SJCRH30 (cell line): ENCODE measurements at regions not wholly inside any gene's neighbourhood (a gene's known extent, or its start where the extent isn't known, plus 50 kb on each side); places are given as distances from the start of the nearest gene placed in this dataset.

Experiments
- DNase-seq, 2 experiments: peaks; one replicate each; pipeline ENCODE4 v3.0.0-alpha.2; 2015 to 2020
- H3K27ac ChIP-seq: fragments of 250-450 bp; sonication (Bioruptor Pico); 2 replicates; pipeline ENCODE4 v1.5.1; 2020; ENCODE audit warnings: mild to moderate bottlenecking, moderate library complexity
- H3K27me3 ChIP-seq: fragments of 250-450 bp; sonication (Bioruptor Pico); 2 replicates; pipeline ENCODE4 v1.5.1; 2020; ENCODE audit warnings: mild to moderate bottlenecking, moderate library complexity
- H3K36me3 ChIP-seq: fragments of 250-450 bp; sonication (Bioruptor Pico); 2 replicates; pipeline ENCODE4 v1.5.1; 2020; ENCODE audit warnings: mild to moderate bottlenecking, moderate library complexity
- H3K4me1 ChIP-seq: fragments of 250-450 bp; sonication (Bioruptor Pico); 2 replicates; pipeline ENCODE4 v1.5.1; 2020; ENCODE audit warnings: mild to moderate bottlenecking, moderate library complexity
- H3K4me3 ChIP-seq: fragments of 250-450 bp; sonication (Bioruptor Pico); 2 replicates; pipeline ENCODE4 v1.5.1; 2020; ENCODE audit warnings: mild to moderate bottlenecking, moderate library complexity
- H3K9me3 ChIP-seq: fragments of 250-450 bp; sonication (Bioruptor Pico); replicated peaks from 2 replicates; pipeline ENCODE4 v1.5.1; 2020; ENCODE audit warnings: mild to moderate bottlenecking, moderate library complexity

GRCh38 chr2:144310889-144311608 is 208.9 kb downstream of the ZEB2 start:
- Histone ChIP-seq H3K4me3 (no peak overlapping the region), H3K9me3 (peaks cover 8% of the 10 kb centered on the region; the same call in 1 of the 2 replicates), H3K4me1 (no peaks in the 10 kb centered on the region), H3K36me3 (no peaks in the 10 kb centered on the region), H3K27ac (no peak overlapping the region), H3K27me3 (no peaks in the 10 kb centered on the region)
- DNase-seq, result no peak

GRCh38 chr2:144310484-144310883 is 209.4 kb downstream of the ZEB2 start:
- DNase-seq, result no peak
- H3K4me3 ChIP-seq, result no peak overlapping the region
- H3K27ac ChIP-seq, result no peak overlapping the region
- H3K36me3 ChIP-seq, result no peaks in the 10 kb centered on the region
- H3K9me3 ChIP-seq, result peaks cover 8% of the 10 kb centered on the region; the same call in 1 of the 2 replicates
- H3K4me1 ChIP-seq, result no peaks in the 10 kb centered on the region
- H3K27me3 ChIP-seq, result no peaks in the 10 kb centered on the region

GRCh38 chr2:144307711-144308110 is 212.2 kb downstream of the ZEB2 start:
- H3K27me3 ChIP-seq, result no peaks in the 10 kb centered on the region
- H3K27ac ChIP-seq, result no peak overlapping the region
- DNase-seq, result no peak
- no peaks in the 10 kb centered on the region for H3K4me1 ChIP-seq
- no peak overlapping the region for H3K4me3 ChIP-seq
- H3K9me3 ChIP-seq, result peaks cover under 1% of the 10 kb centered on the region; the same call in 1 of the 2 replicates
- no peaks in the 10 kb centered on the region for H3K36me3 ChIP-seq

- Histone ChIP-seq H3K27me3 (no peaks in the 10 kb centered on the region), H3K27ac (no peak overlapping the region), H3K4me1 (no peaks in the 10 kb centered on the region), H3K4me3 (no peak overlapping the region), H3K9me3 (no peaks in the 10 kb centered on the region), H3K36me3 (no peaks in the 10 kb centered on the region)
- DNase-seq, result no peak
These were observed 215.7 kb downstream of the ZEB2 start for GRCh38 chr2:144304202-144304601.

- no peak for DNase-seq
- no peaks in the 10 kb centered on the region for H3K36me3 ChIP-seq
- no peak overlapping the region for H3K27ac ChIP-seq
- H3K4me1 ChIP-seq, result no peaks in the 10 kb centered on the region
- H3K9me3 ChIP-seq, result no peaks in the 10 kb centered on the region
- no peak overlapping the region for H3K4me3 ChIP-seq
- no peaks in the 10 kb centered on the region for H3K27me3 ChIP-seq
These were observed 219.3 kb downstream of the ZEB2 start for GRCh38 chr2:144300632-144301031.

- no peaks in the 10 kb centered on the region for H3K4me1 ChIP-seq
- DNase-seq, result no peak
These were observed 229.6 kb downstream of the ZEB2 start for GRCh38 chr2:144290276-144290675.

GRCh38 chr2:144288438-144288837 is 231.5 kb downstream of the ZEB2 start:
- H3K4me3 ChIP-seq, result no peak overlapping the region
- no peak for DNase-seq
- H3K4me1 ChIP-seq, result no peaks in the 10 kb centered on the region
- no peak overlapping the region for H3K27ac ChIP-seq
- no peaks in the 10 kb centered on the region for H3K27me3 ChIP-seq
- no peaks in the 10 kb centered on the region for H3K36me3 ChIP-seq
- 0 out of 2 replicates have a peak, but pooled peaks cover 3% of the 10 kb centered on the region for H3K9me3 ChIP-seq

More at GRCh38 chr2:144290276-144290675, 229.6 kb downstream of the ZEB2 start:
- Histone ChIP-seq H3K4me3 (no peak overlapping the region), H3K27me3 (no peaks in the 10 kb centered on the region), H3K9me3 (0 out of 2 replicates have a peak, but pooled peaks cover 3% of the 10 kb centered on the region), H3K27ac (no peak overlapping the region), H3K36me3 (no peaks in the 10 kb centered on the region)

GRCh38 chr2:144285324-144285723 is 234.6 kb downstream of the ZEB2 start:
- H3K36me3 ChIP-seq, result no peaks in the 10 kb centered on the region
- H3K27me3 ChIP-seq, result no peaks in the 10 kb centered on the region
- DNase-seq, result no peak
- H3K27ac ChIP-seq, result no peak overlapping the region
- 0 out of 2 replicates have a peak, but pooled peaks cover 2% of the 10 kb centered on the region for H3K9me3 ChIP-seq
- H3K4me1 ChIP-seq, result no peaks in the 10 kb centered on the region
- H3K4me3 ChIP-seq, result no peak overlapping the region

- Histone ChIP-seq H3K9me3 (no peaks in the 10 kb centered on the region), H3K36me3 (no peaks in the 10 kb centered on the region), H3K27me3 (no peaks in the 10 kb centered on the region), H3K4me1 (no peaks in the 10 kb centered on the region), H3K27ac (no peak overlapping the region), H3K4me3 (no peak overlapping the region)
- DNase-seq, result no peak
These were observed 238.4 kb downstream of the ZEB2 start for GRCh38 chr2:144281476-144281875.

- Histone ChIP-seq H3K4me3 (no peak overlapping the region), H3K4me1 (no peaks in the 10 kb centered on the region), H3K9me3 (no peaks in the 10 kb centered on the region), H3K27ac (no peak overlapping the region), H3K36me3 (no peaks in the 10 kb centered on the region), H3K27me3 (no peaks in the 10 kb centered on the region)
- no peak for DNase-seq
These were observed 239.9 kb downstream of the ZEB2 start for GRCh38 chr2:144280009-144280408.

GRCh38 chr2:144279165-144279564 is 240.8 kb downstream of the ZEB2 start:
- Histone ChIP-seq H3K36me3 (no peaks in the 10 kb centered on the region), H3K4me3 (no peak overlapping the region), H3K4me1 (no peaks in the 10 kb centered on the region), H3K27me3 (no peaks in the 10 kb centered on the region), H3K27ac (no peak overlapping the region), H3K9me3 (no peaks in the 10 kb centered on the region)
- DNase-seq, result no peak

GRCh38 chr2:144277622-144278354 is 242.1 kb downstream of the ZEB2 start:
- no peak for DNase-seq
- H3K36me3 ChIP-seq, result no peaks in the 10 kb centered on the region
- no peaks in the 10 kb centered on the region for H3K4me1 ChIP-seq
- H3K27ac ChIP-seq, result no peak overlapping the region
- H3K9me3 ChIP-seq, result no peaks in the 10 kb centered on the region
- no peaks in the 10 kb centered on the region for H3K27me3 ChIP-seq
- H3K4me3 ChIP-seq, result no peak overlapping the region

- H3K9me3 ChIP-seq, result no peaks in the 10 kb centered on the region
- H3K4me1 ChIP-seq, result no peaks in the 10 kb centered on the region
- H3K4me3 ChIP-seq, result no peak overlapping the region
- H3K36me3 ChIP-seq, result no peaks in the 10 kb centered on the region
- no peak overlapping the region for H3K27ac ChIP-seq
- DNase-seq, result no peak
- H3K27me3 ChIP-seq, result no peaks in the 10 kb centered on the region
These were observed 244.6 kb downstream of the ZEB2 start for GRCh38 chr2:144275340-144275739.

- no peaks in the 10 kb centered on the region for H3K36me3 ChIP-seq
- no peak for DNase-seq
- no peaks in the 10 kb centered on the region for H3K4me1 ChIP-seq
- no peak overlapping the region for H3K4me3 ChIP-seq
- no peak overlapping the region for H3K27ac ChIP-seq
- H3K9me3 ChIP-seq, result no peaks in the 10 kb centered on the region
- no peaks in the 10 kb centered on the region for H3K27me3 ChIP-seq
These were observed 245.8 kb downstream of the ZEB2 start for GRCh38 chr2:144274131-144274530.

GRCh38 chr2:144270951-144271350 is 249.0 kb downstream of the ZEB2 start:
- H3K4me1 ChIP-seq, result no peaks in the 10 kb centered on the region
- no peak for DNase-seq
- H3K9me3 ChIP-seq, result no peaks in the 10 kb centered on the region
- H3K27me3 ChIP-seq, result no peaks in the 10 kb centered on the region
- H3K4me3 ChIP-seq, result no peak overlapping the region
- H3K27ac ChIP-seq, result no peak overlapping the region
- no peaks in the 10 kb centered on the region for H3K36me3 ChIP-seq
